HUES48 (cell line): ENCODE measurements at regions not wholly inside any gene's neighbourhood (a gene's known extent, or its start where the extent isn't known, plus 50 kb on each side); places are given as distances from the start of the nearest gene placed in this dataset.

Experiments used
- H3K27ac ChIP-seq: one replicate; pipeline ENCODE4 v1.7.0; 2013; ENCODE audit warnings: low read depth, low read length, inconsistent platforms
- H3K27me3 ChIP-seq: 2 replicates; pipeline ENCODE4 v1.6.1; 2013; ENCODE audit warnings: mild to moderate bottlenecking, low read length; ENCODE audit not compliant: control insufficient read depth, insufficient read depth
- H3K36me3 ChIP-seq: 2 replicates; pipeline ENCODE4 v1.6.1; 2013; ENCODE audit warnings: low read length; ENCODE audit not compliant: control insufficient read depth, insufficient read depth
- H3K4me1 ChIP-seq: 2 replicates; pipeline ENCODE4 v1.6.1; 2013; ENCODE audit warnings: mild to moderate bottlenecking, low read length; ENCODE audit not compliant: control insufficient read depth, insufficient read depth
- H3K4me3 ChIP-seq: 2 replicates; pipeline ENCODE4 v1.5.1; 2013; ENCODE audit warnings: mild to moderate bottlenecking, low read depth, low read length
- H3K9ac ChIP-seq: 2 replicates; pipeline ENCODE4 v1.6.1; 2013; ENCODE audit warnings: mild to moderate bottlenecking, low read depth, low read length, moderate library complexity
- H3K9me3 ChIP-seq: 2 replicates; pipeline ENCODE4 v1.6.1; 2013; ENCODE audit warnings: low read length; ENCODE audit not compliant: control insufficient read depth, insufficient read depth

GRCh38 chr14:38770251-38770650, 332.8 kb downstream of the SEC23A start:
- H3K36me3 ChIP-seq = no peaks in the 10 kb centered on the region
- H3K9me3 ChIP-seq = no peaks in the 10 kb centered on the region
- H3K4me1 ChIP-seq = no peaks in the 10 kb centered on the region
- H3K9ac ChIP-seq = no peak overlapping the region
- H3K27ac ChIP-seq = no peak overlapping the region
- H3K4me3 ChIP-seq = no peak overlapping the region
- H3K27me3 ChIP-seq = no peaks in the 10 kb centered on the region

- H3K27ac ChIP-seq = no peak overlapping the region
- H3K9me3 ChIP-seq = peaks cover 5% of the 10 kb centered on the region
- H3K36me3 ChIP-seq = no peaks in the 10 kb centered on the region
Observed at GRCh38 chr14:38762845-38763244, 340.2 kb downstream of the SEC23A start.

GRCh38 chr14:38762426-38762825, 340.6 kb downstream of the SEC23A start:
- H3K36me3 ChIP-seq = no peaks in the 10 kb centered on the region
- no peak overlapping the region for H3K9ac ChIP-seq
- H3K27ac ChIP-seq = no peak overlapping the region
- no peak overlapping the region for H3K4me3 ChIP-seq
- H3K9me3 ChIP-seq = peaks cover 5% of the 10 kb centered on the region
- H3K4me1 ChIP-seq = no peaks in the 10 kb centered on the region
- no peaks in the 10 kb centered on the region for H3K27me3 ChIP-seq

More at GRCh38 chr14:38762845-38763244, 340.2 kb downstream of the SEC23A start:
- H3K27me3 ChIP-seq = no peaks in the 10 kb centered on the region
- H3K4me1 ChIP-seq = no peaks in the 10 kb centered on the region
- H3K9ac ChIP-seq = no peak overlapping the region
- H3K4me3 ChIP-seq = no peak overlapping the region

- no peaks in the 10 kb centered on the region for H3K27me3 ChIP-seq
- no peaks in the 10 kb centered on the region for H3K4me1 ChIP-seq
- no peak overlapping the region for H3K9ac ChIP-seq
- no peaks in the 10 kb centered on the region for H3K36me3 ChIP-seq
- H3K27ac ChIP-seq = no peak overlapping the region
- H3K4me3 ChIP-seq = no peak overlapping the region
- peaks cover 5% of the 10 kb centered on the region for H3K9me3 ChIP-seq
Observed at GRCh38 chr14:38761033-38761432, 342.0 kb downstream of the SEC23A start.

- Histone ChIP-seq H3K9me3 (no peaks in the 10 kb centered on the region), H3K4me1 (peaks cover 7% of the 10 kb centered on the region; the same call in 1 of the 2 replicates), H3K27ac (no peak overlapping the region), H3K36me3 (no peaks in the 10 kb centered on the region), H3K4me3 (no peak overlapping the region), H3K9ac (no peak overlapping the region), H3K27me3 (no peaks in the 10 kb centered on the region)
Observed at GRCh38 chr14:38758661-38759060, 344.4 kb downstream of the SEC23A start.

- H3K9me3 ChIP-seq = no peaks in the 10 kb centered on the region
- no peaks in the 10 kb centered on the region for H3K36me3 ChIP-seq
- H3K27ac ChIP-seq = no peak overlapping the region
- H3K27me3 ChIP-seq = no peaks in the 10 kb centered on the region
- peaks cover 12% of the 10 kb centered on the region; the same call in 1 of the 2 replicates for H3K4me1 ChIP-seq
- no peak overlapping the region for H3K4me3 ChIP-seq
- no peak overlapping the region for H3K9ac ChIP-seq
Observed at GRCh38 chr14:38755036-38755435, 348.0 kb downstream of the SEC23A start.

- peaks cover 12% of the 10 kb centered on the region; the same call in 1 of the 2 replicates for H3K4me1 ChIP-seq
- H3K9me3 ChIP-seq = no peaks in the 10 kb centered on the region
- no peak overlapping the region for H3K9ac ChIP-seq
- H3K27ac ChIP-seq = no peak overlapping the region
- H3K27me3 ChIP-seq = no peaks in the 10 kb centered on the region
- H3K36me3 ChIP-seq = no peaks in the 10 kb centered on the region
- H3K4me3 ChIP-seq = no peak overlapping the region
Observed at GRCh38 chr14:38752750-38753149, 350.3 kb downstream of the SEC23A start.

GRCh38 chr14:38752341-38752740, 350.7 kb downstream of the SEC23A start:
- H3K27ac ChIP-seq = no peak overlapping the region
- H3K4me3 ChIP-seq = no peak overlapping the region
- no peaks in the 10 kb centered on the region for H3K36me3 ChIP-seq
- no peaks in the 10 kb centered on the region for H3K9me3 ChIP-seq
- H3K27me3 ChIP-seq = no peaks in the 10 kb centered on the region
- H3K4me1 ChIP-seq = peaks cover 12% of the 10 kb centered on the region; the same call in 1 of the 2 replicates
- no peak overlapping the region for H3K9ac ChIP-seq

GRCh38 chr14:38751459-38751858, 351.6 kb downstream of the SEC23A start:
- H3K4me1 ChIP-seq = peaks cover 12% of the 10 kb centered on the region; the same call in 1 of the 2 replicates
- H3K4me3 ChIP-seq = no peak overlapping the region
- no peak overlapping the region for H3K9ac ChIP-seq
- H3K36me3 ChIP-seq = no peaks in the 10 kb centered on the region
- no peaks in the 10 kb centered on the region for H3K27me3 ChIP-seq
- H3K27ac ChIP-seq = no peak overlapping the region
- no peaks in the 10 kb centered on the region for H3K9me3 ChIP-seq

GRCh38 chr14:38749936-38750335, 353.1 kb downstream of the SEC23A start:
- Histone ChIP-seq H3K36me3 (no peaks in the 10 kb centered on the region), H3K9me3 (no peaks in the 10 kb centered on the region), H3K27ac (no peak overlapping the region), H3K9ac (no peak overlapping the region), H3K4me1 (peaks cover 9% of the 10 kb centered on the region), H3K4me3 (no peak overlapping the region), H3K27me3 (no peaks in the 10 kb centered on the region)

- H3K4me1 ChIP-seq = peaks cover 5% of the 10 kb centered on the region; the same call in 1 of the 2 replicates
- no peak overlapping the region for H3K4me3 ChIP-seq
- H3K27ac ChIP-seq = no peak overlapping the region
- no peaks in the 10 kb centered on the region for H3K36me3 ChIP-seq
- H3K9me3 ChIP-seq = no peaks in the 10 kb centered on the region
- no peak overlapping the region for H3K9ac ChIP-seq
- no peaks in the 10 kb centered on the region for H3K27me3 ChIP-seq
Observed at GRCh38 chr14:38745861-38746260, 357.2 kb downstream of the SEC23A start.
